GM19240 (cell line): ENCODE measurements at regions not wholly inside any gene's neighbourhood (a gene's known extent, or its start where the extent isn't known, plus 50 kb on each side); places are given as distances from the start of the nearest gene placed in this dataset.

Experiments
- DNase-seq: peaks from one replicate; pipeline ENCODE4 v3.0.0; 2011; ENCODE audit warnings: low spot score; ENCODE audit not compliant: insufficient read length

- DNase-seq, result no peak
These were observed 78.4 kb downstream of the RNASET2 start for GRCh38 chr6:166877906-166878305.

GRCh38 chr6:166877349-166877748 lies 79.0 kb downstream of the RNASET2 start:
- DNase-seq, result no peak

- no peak for DNase-seq
These were observed 83.8 kb downstream of the RNASET2 start for GRCh38 chr6:166872531-166873009.

GRCh38 chr6:166870602-166871208 lies 85.6 kb downstream of the RNASET2 start:
- DNase-seq, result no peak

GRCh38 chr6:166866839-166867637 lies 89.3 kb downstream of the RNASET2 start:
- DNase-seq, result no peak

GRCh38 chr6:166864333-166864732 lies 92.0 kb downstream of the RNASET2 start:
- DNase-seq, result no peak

DNA sequence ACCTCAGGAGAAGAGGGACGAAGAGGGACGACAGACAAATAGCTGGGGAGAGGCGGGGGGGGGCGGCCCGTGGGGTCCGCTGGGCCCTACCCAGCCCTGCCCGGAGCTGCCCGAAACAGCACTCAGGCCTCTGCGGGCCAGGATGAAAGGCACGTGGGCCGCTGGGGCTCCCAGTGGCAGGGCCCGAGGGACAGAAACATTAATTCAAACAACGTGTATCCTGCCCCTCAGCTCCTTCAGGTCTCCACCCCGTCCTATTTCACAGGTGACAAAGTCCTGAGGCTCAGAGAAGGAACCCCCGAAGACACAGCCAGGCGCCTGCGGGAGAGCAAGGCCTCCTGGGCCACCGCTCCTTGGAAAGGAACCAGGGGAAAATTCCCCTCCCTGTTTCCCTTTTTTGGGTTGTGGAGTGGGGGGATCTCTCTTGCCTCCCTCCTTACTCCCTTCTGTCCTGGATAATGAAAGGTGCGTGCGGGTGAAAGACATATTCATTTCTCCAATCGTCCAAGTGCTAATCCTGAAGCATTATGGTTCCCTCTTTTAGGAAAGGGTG lies 93.3 kb downstream of the RNASET2 start:
- DNase-seq, result no peak

DNA sequence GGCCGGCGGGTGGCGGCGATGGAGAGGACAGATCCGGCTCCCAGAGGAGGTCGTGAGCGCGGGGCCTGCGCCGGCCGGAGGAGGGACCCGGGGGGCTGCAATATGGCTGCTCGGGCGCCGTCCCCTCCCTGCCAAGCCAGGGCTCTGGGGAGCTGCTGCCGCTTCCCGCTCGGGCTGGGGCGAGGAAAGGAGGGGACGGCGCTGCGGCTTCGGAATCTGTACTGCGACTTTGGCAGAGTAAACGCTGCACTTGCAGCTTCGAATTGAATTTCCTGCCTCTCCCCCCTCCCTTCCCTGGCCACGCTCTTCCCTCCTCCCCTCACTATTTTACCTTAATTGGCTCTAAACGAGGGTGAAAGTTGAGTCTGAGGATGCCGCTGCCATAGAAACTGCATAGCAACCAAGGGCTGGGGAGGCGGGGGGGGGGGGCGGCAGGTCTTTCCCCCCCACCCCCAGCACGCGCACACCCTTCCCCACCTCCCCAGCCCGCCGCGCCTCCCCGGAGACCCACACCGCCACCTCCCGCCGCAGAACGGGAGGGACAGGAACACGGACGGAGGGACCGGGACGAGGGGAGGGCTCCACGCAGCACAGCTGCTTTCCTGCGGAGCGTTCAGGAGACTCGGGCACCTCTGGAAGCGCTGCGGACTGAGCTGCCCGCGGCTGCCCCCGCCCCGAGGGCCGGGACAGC lies 93.9 kb downstream of the RNASET2 start:
- DNase-seq, result peak; percentile 21

- no peak for DNase-seq
These were observed 94.4 kb downstream of the RNASET2 start for GRCh38 chr6:166861961-166862286.

- no peak for DNase-seq
These were observed 95.0 kb downstream of the RNASET2 start for GRCh38 chr6:166861304-166861703.

DNA sequence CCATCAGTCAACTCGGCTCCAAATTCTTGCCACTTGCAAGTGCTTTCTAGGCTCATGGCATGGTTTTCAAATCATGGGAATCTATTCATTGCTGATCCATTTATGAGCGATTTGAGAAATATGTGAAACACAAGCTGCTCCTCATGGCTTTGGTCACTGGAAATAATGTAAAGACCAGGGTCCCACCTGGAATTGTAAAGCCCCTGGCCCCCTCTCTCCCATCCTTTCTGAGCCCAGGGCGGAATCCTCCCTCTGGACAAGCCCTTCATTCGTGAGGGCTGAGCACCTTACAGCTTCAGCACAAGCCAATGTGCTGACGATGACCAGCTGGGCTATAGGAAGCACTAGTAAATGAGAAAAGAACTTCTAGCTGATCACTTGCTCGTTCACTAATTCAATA lies 96.0 kb downstream of the RNASET2 start:
- no peak for DNase-seq

DNA sequence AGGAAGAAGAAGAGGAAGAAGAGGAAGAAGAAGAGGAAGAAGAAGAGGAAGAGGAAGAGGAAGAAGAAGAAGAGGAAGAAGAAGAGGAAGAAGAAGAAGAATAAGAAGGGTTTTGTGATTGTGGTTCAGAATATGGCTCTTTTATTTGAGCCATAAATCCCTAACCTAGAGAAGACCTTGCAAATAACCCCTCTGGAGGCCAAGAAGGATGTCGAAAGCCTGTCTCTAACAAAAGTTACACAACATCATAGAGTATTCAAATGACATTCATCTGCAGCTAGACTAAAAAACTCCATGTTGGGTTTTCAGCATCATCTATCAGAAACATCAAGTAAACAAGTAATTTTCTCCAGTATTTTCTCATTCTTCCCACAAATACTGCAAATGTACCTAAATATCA lies 100.9 kb downstream of the RNASET2 start:
- no peak for DNase-seq

DNA sequence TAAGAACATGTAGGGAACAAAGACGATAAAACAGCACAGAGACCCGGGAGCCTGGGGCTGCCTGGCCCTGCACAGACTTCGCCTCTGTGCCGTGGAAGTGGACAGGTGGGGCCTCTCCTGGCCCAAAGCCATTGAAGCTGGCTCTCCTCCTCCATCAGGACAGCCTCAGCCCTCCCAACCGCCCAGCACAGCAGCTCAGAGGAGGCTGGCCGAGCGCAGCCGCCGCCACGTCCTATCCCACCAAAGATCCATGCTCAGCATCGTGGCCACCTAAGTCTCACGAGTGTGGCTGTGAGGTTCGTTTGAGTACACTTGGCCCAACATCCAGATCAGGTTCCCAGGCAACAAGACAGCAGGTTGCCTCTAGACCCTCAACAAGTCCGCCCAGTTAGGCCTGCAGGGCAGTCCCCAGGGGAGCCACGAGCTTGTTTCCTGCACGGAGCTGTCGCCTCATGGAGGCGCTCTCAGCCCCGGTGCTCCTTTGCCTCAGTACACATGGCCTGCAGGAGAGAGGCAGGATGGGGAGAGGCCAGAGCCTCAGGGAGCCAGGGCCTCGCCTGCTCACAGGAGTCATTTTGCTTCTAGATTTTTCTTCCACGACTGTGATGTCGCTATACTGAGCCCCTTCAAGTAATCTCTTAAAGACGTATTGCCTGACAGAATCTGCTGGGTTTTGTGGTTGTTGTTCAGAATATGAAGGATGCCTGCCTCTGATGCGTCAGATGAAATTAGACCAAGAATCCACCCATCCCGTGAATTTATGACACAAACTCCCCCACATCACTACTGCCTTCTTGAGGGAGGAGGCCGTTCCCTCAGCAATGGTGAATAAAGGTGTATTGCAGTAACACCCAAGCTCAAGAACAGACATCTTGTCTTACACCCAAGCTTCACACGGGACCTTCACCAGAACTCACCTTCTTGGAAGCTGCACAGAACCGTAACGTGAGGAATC lies 102.7 kb downstream of the RNASET2 start:
- DNase-seq, result no peak

DNA sequence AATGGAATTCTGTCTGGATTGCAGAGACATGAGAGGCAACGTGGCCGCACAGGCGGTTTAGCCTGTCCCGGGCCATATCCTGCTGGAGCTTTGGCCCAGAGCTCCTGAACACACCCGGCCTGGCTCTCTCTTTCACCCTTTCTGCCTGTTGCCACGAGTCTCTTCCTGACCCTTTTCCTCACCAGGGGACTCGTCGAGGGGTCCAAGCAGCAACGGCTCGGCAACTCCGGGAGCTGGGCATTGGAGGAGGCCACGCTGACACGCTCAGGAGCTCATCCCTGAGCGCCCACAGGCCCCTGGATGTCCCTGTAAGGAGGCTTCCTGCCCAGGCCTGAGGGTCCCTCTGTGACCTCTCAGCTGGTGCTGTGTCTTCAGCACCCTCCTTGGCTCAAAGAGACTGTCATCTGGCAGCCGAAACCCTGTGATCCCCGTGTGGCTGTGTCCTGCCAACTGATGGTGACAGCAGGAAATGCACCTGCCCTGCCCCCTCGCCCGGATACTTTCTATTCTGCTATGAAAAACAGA lies 103.8 kb downstream of the RNASET2 start:
- no peak for DNase-seq

DNA sequence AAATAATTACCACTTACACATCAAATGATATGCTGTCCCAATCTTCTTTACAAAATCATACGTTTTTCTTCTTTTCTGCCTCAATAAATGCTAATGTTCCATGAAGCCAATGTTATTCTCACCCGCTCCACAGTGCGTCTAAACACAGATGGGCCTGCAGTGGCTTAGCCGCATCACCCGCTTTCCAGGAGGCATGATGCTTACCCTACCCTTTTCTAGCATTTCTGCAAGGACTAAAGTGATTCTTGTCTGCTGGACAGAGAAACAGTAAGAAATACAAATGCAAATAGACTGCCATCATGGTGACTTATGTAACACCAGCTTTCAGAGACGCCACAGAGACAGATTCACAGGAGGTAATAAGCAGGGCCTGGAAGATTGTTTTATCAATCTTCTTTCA lies 104.4 kb downstream of the RNASET2 start:
- no peak for DNase-seq

- DNase-seq, result no peak
These were observed 104.9 kb downstream of the RNASET2 start for GRCh38 chr6:166851426-166851825.

GRCh38 chr6:166850677-166851076 lies 105.7 kb downstream of the RNASET2 start:
- DNase-seq, result no peak

- DNase-seq, result no peak
These were observed 106.6 kb downstream of the RNASET2 start for GRCh38 chr6:166849749-166850183.

DNA sequence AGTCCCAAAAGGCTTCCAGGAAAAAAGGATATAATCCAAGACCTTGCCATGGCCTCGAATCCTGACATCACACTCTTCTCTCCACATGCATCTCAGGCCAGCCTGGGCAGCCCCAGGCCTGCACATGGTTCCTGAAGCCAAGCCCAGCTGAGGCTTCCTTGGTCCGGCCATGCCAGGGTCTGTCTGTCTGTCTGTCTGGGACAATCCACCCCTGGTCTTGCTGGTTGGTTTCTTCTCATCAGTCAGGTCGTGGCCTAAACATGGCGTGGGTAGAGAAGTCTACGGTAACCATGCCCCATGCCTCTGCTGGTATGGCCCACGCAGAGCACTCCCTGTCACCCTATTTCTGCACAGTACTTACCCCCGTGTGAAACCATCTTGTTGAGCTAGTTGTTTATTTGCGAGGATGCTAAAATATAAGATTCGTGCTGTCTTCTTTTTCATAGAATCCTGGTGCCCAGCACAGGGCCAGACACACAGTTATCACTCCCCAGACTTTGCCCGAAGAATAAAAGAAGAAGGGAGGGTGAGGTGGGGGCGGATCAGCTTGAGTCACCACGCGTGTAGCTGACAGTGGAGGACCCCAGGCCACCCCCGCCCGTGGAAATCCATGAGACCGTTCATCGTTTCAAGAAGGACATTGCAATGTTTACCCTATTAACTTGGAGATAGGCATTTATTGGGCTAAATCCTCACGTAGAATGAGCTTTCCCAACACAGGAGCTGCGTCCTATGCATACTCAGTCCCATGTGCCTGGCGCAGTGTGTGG lies 107.2 kb downstream of the RNASET2 start:
- no peak for DNase-seq
